Occipital lobe (tissue), 1 donor: ENCODE measurements at regions not wholly inside any gene's neighbourhood (a gene's known extent, or its start where the extent isn't known, plus 50 kb on each side); places are given as distances from the start of the nearest gene placed in this dataset.

Experiments
- DNase-seq: peaks from one replicate; lab custom pipeline; 2025; lab: John Stamatoyannopoulos, UW

- no peak for DNase-seq
These were observed 51.4 kb upstream of the NECTIN1 start for GRCh38 chr11:119780222-119780953.

- no peak for DNase-seq
These were observed 50.4 kb upstream of the NECTIN1 start for GRCh38 chr11:119779195-119780071.
